ENCODE measurements at regions not wholly inside any gene's neighbourhood (a gene's known extent, or its start where the extent isn't known, plus 50 kb on each side); places are given as distances from the start of the nearest gene placed in this dataset.

GRCh38 chr6:145368075-145368474 lies 367.2 kb downstream of the EPM2A start:
- Histone ChIP-seq H2BK5ac (ENCODE audit: insufficient read length, low read length) (no peak overlapping the region), H3K27ac (ENCODE audit: insufficient read length, low read depth, low read length) (no peak overlapping the region), H3K9ac (ENCODE audit: extremely low read depth, insufficient read length, low read length) (no peak overlapping the region), H3K4ac (ENCODE audit: low read depth, low read length) (no peak overlapping the region), H2BK15ac (ENCODE audit: low read depth, low read length) (no peak overlapping the region), H2AFZ (ENCODE audit: low read length) (no peak overlapping the region), H4K8ac (replicated peaks; ENCODE audit: insufficient read length, low read depth, low read length) (no peak overlapping the region), H3K9me3 (ENCODE audit: control insufficient read depth, low read depth, low read length) (no peaks in the 10 kb centered on the region), H3K56ac (ENCODE audit: insufficient read length, low read depth, low read length) (no peak overlapping the region), H2BK12ac (ENCODE audit: insufficient read length, low read depth, low read length) (no peak overlapping the region), H2BK20ac (ENCODE audit: low read depth, low read length, poor library complexity, severe bottlenecking) (no peak overlapping the region), H3K14ac (ENCODE audit: insufficient read depth, low read length) (no peak overlapping the region; the same call in 1 of the 2 replicates), H3K27me3 (ENCODE audit: insufficient read depth, low read length) (no peaks in the 10 kb centered on the region), H3K4me1 (ENCODE audit: insufficient read depth, low read length) (no peaks in the 10 kb centered on the region), H4K91ac (ENCODE audit: insufficient read length, low read depth, low read length) (no peak overlapping the region), H3T11ph (ENCODE audit: low read length) (no peak overlapping the region), H2BK120ac (ENCODE audit: low read depth, low read length, poor library complexity, severe bottlenecking) (no peak overlapping the region), H2AK5ac (ENCODE audit: insufficient read length, low read length) (no peak overlapping the region), H3K23ac (ENCODE audit: insufficient read length, low read depth, low read length) (no peak overlapping the region), H3K79me2 (ENCODE audit: insufficient read depth, low read length) (no peaks in the 10 kb centered on the region), H3K4me2 (ENCODE audit: insufficient read depth, insufficient read length, low read length) (no peak overlapping the region), H3K79me1 (ENCODE audit: insufficient read depth, low read depth, low read length, poor library complexity, severe bottlenecking) (no peaks in the 10 kb centered on the region), H4K5ac (ENCODE audit: insufficient read length, low read depth, low read length) (no peak overlapping the region), H3K18ac (ENCODE audit: insufficient read length, low read depth, low read length) (no peak overlapping the region), H4K20me1 (ENCODE audit: control insufficient read depth, insufficient read depth, insufficient read length) (peaks cover 3% of the 10 kb centered on the region), H3K23me2 (ENCODE audit: insufficient read length, low read depth, low read length, poor library complexity, severe bottlenecking) (no peaks in the 10 kb centered on the region)
- WGBS (ENCODE audit: extremely low coverage, insufficient read length, low lambda C conversion rate), result no CpG with 5 or more reads among the region's 5 CpGs
- H3K4me3 Mint-ChIP-seq, result no peak overlapping the region
- no peaks in the 10 kb centered on the region for H3K4me1 Mint-ChIP-seq
- no peak for DNase-seq
- no peaks in the 10 kb centered on the region for H3K36me3 Mint-ChIP-seq (ENCODE audit: insufficient read depth in 1 of 3, low read depth in 3 of 3)
- TF ChIP-seq CTCF (conservative IDR thresholded peaks at IDR 0.05), result no peak
- no peaks in the 10 kb centered on the region; the same call in 1 of the 2 replicates for H3K27me3 Mint-ChIP-seq (ENCODE audit: low read depth)
- H3K27ac Mint-ChIP-seq, result peak overlapping the region in 1 of 3 experiments; percentile 83; a peak in 1 of 7 replicates
- H3K9me3 Mint-ChIP-seq, result no peaks in the 10 kb centered on the region

Measured in H9 (cell line).